IgD-negative memory B cell (primary cell): ENCODE measurements at regions not wholly inside any gene's neighbourhood (a gene's known extent, or its start where the extent isn't known, plus 50 kb on each side); places are given as distances from the start of the nearest gene placed in this dataset.
A peak's percentile ranks its signal among the peaks of the same experiment; 100 is the strongest.
"Not testable (repeated sequence)": the region's sequence is repeated elsewhere in the genome, so short reads cannot be mapped to it uniquely, and the experiment has no call there.

Experiments
- H3K27ac Mint-ChIP-seq, 3 donors: one replicate each; pipeline ENCODE4 v1.8.0; 2020 to 2022; ENCODE audit warnings: mild to moderate bottlenecking in 3 of 3, mixed read lengths in 3 of 3, moderate library complexity in 1 of 3
- H3K27me3 Mint-ChIP-seq: one replicate; pipeline ENCODE4 v1.8.0; 2021; ENCODE audit warnings: mixed read lengths
- H3K36me3 Mint-ChIP-seq: one replicate; pipeline ENCODE4 v1.8.0; 2020; ENCODE audit warnings: mild to moderate bottlenecking, mixed read lengths
- H3K4me1 Mint-ChIP-seq, 3 donors: one replicate each; pipeline ENCODE4 v1.8.0; 2020 to 2022; ENCODE audit warnings: mixed read lengths in 3 of 3, mild to moderate bottlenecking in 1 of 3
- H3K4me3 Mint-ChIP-seq, 4 donors: one replicate each; pipeline ENCODE4 v1.8.0; 2020 to 2022; ENCODE audit warnings: mild to moderate bottlenecking in 4 of 4, mixed read lengths in 4 of 4, moderate library complexity in 3 of 4
- H3K9me3 Mint-ChIP-seq, 3 donors: one replicate each; pipeline ENCODE4 v1.8.0; 2020 to 2021; ENCODE audit warnings: mixed read lengths in 3 of 3, mild to moderate bottlenecking in 1 of 3

GRCh38 chr5:35561396-35561795, 56.3 kb upstream of the SPEF2 start:
- H3K36me3 Mint-ChIP-seq: no peaks in the 10 kb centered on the region
- no peak overlapping the region for H3K27ac Mint-ChIP-seq
- H3K4me1 Mint-ChIP-seq: no peaks in the 10 kb centered on the region
- no peaks in the 10 kb centered on the region for H3K27me3 Mint-ChIP-seq
- no peak overlapping the region for H3K4me3 Mint-ChIP-seq
- peaks cover 20 to 34% (median 26%) of the 10 kb centered on the region in 3 donors for H3K9me3 Mint-ChIP-seq

GRCh38 chr5:35557748-35558147, 59.9 kb upstream of the SPEF2 start:
- peaks cover 17 to 31% (median 23%) of the 10 kb centered on the region in 3 donors for H3K9me3 Mint-ChIP-seq
- no peak overlapping the region for H3K27ac Mint-ChIP-seq
- H3K36me3 Mint-ChIP-seq: no peaks in the 10 kb centered on the region
- H3K4me1 Mint-ChIP-seq: no peaks in the 10 kb centered on the region
- no peaks in the 10 kb centered on the region for H3K27me3 Mint-ChIP-seq
- H3K4me3 Mint-ChIP-seq: no peak overlapping the region

GRCh38 chr5:35557199-35557598, 60.5 kb upstream of the SPEF2 start:
- no peaks in the 10 kb centered on the region for H3K4me1 Mint-ChIP-seq
- H3K9me3 Mint-ChIP-seq: peaks cover 15 to 25% (median 21%) of the 10 kb centered on the region in 3 donors
- H3K36me3 Mint-ChIP-seq: no peaks in the 10 kb centered on the region
- no peaks in the 10 kb centered on the region for H3K27me3 Mint-ChIP-seq
- H3K4me3 Mint-ChIP-seq: peak overlapping the region in 1 of 4 donors; percentile 23
- no peak overlapping the region for H3K27ac Mint-ChIP-seq

- Mint-ChIP-seq H3K27me3 (no peaks in the 10 kb centered on the region), H3K4me3 (no peak overlapping the region), H3K4me1 (no peaks in the 10 kb centered on the region), H3K9me3 (peaks cover 7 to 19% (median 15%) of the 10 kb centered on the region in 3 donors), H3K27ac (no peak overlapping the region), H3K36me3 (no peaks in the 10 kb centered on the region)
Observed at GRCh38 chr5:35554016-35554415, 63.6 kb upstream of the SPEF2 start.

- H3K27me3 Mint-ChIP-seq: no peaks in the 10 kb centered on the region
- H3K9me3 Mint-ChIP-seq: peaks cover 0 to 9% (median 0%) of the 10 kb centered on the region in 3 donors
- H3K36me3 Mint-ChIP-seq: no peaks in the 10 kb centered on the region
- no peak overlapping the region for H3K27ac Mint-ChIP-seq
- no peak overlapping the region for H3K4me3 Mint-ChIP-seq
- H3K4me1 Mint-ChIP-seq: no peaks in the 10 kb centered on the region
Observed at GRCh38 chr5:35545190-35545589, 72.5 kb upstream of the SPEF2 start.

- no peaks in the 10 kb centered on the region for H3K27me3 Mint-ChIP-seq
- no peak overlapping the region for H3K4me3 Mint-ChIP-seq
- H3K27ac Mint-ChIP-seq: no peak overlapping the region
- no peaks in the 10 kb centered on the region for H3K4me1 Mint-ChIP-seq
- peaks cover 0 to 9% (median 0%) of the 10 kb centered on the region in 3 donors for H3K9me3 Mint-ChIP-seq
- H3K36me3 Mint-ChIP-seq: no peaks in the 10 kb centered on the region
Observed at GRCh38 chr5:35543408-35543807, 74.3 kb upstream of the SPEF2 start.

GRCh38 chr5:35540002-35540401, 77.7 kb upstream of the SPEF2 start:
- Mint-ChIP-seq H3K36me3 (no peaks in the 10 kb centered on the region), H3K27me3 (no peaks in the 10 kb centered on the region), H3K4me1 (no peaks in the 10 kb centered on the region), H3K9me3 (peaks cover 0 to 9% (median 2%) of the 10 kb centered on the region in 3 donors), H3K27ac (no peak overlapping the region), H3K4me3 (no peak overlapping the region)

- Mint-ChIP-seq H3K4me3 (no peak overlapping the region), H3K27me3 (no peaks in the 10 kb centered on the region), H3K4me1 (no peaks in the 10 kb centered on the region)
Observed at GRCh38 chr5:35538198-35538931, 79.3 kb upstream of the SPEF2 start.

GRCh38 chr5:35533156-35533555, 84.5 kb upstream of the SPEF2 start:
- Mint-ChIP-seq H3K4me1 (no peaks in the 10 kb centered on the region), H3K4me3 (no peak overlapping the region), H3K9me3 (peaks cover 0 to 3% (median 2%) of the 10 kb centered on the region in 3 donors), H3K27ac (no peak overlapping the region), H3K27me3 (no peaks in the 10 kb centered on the region), H3K36me3 (no peaks in the 10 kb centered on the region)

More at GRCh38 chr5:35538198-35538931, 79.3 kb upstream of the SPEF2 start:
- Mint-ChIP-seq H3K9me3 (peaks cover 0 to 9% (median 2%) of the 10 kb centered on the region in 3 donors), H3K27ac (no peak overlapping the region), H3K36me3 (no peaks in the 10 kb centered on the region)

- H3K27ac Mint-ChIP-seq, H3K36me3 Mint-ChIP-seq, H3K4me3 Mint-ChIP-seq, H3K27me3 Mint-ChIP-seq, H3K4me1 Mint-ChIP-seq, H3K9me3 Mint-ChIP-seq: not testable (repeated sequence)
Observed at GRCh38 chr5:35531553-35531952, 86.1 kb upstream of the SPEF2 start.

GRCh38 chr5:35518104-35518503, 99.6 kb upstream of the SPEF2 start:
- no peaks in the 10 kb centered on the region for H3K4me1 Mint-ChIP-seq
- H3K4me3 Mint-ChIP-seq: no peak overlapping the region
- H3K27ac Mint-ChIP-seq: no peak overlapping the region
- no peaks in the 10 kb centered on the region for H3K36me3 Mint-ChIP-seq
- no peaks in the 10 kb centered on the region for H3K27me3 Mint-ChIP-seq
- peaks cover 3 to 6% (median 4%) of the 10 kb centered on the region in 3 donors for H3K9me3 Mint-ChIP-seq

- H3K27ac Mint-ChIP-seq: no peak overlapping the region
- no peaks in the 10 kb centered on the region for H3K36me3 Mint-ChIP-seq
- no peaks in the 10 kb centered on the region for H3K27me3 Mint-ChIP-seq
- peaks cover 3 to 5% (median 4%) of the 10 kb centered on the region in 3 donors for H3K9me3 Mint-ChIP-seq
- no peak overlapping the region for H3K4me3 Mint-ChIP-seq
- no peaks in the 10 kb centered on the region for H3K4me1 Mint-ChIP-seq
Observed at GRCh38 chr5:35516271-35516670, 101.4 kb upstream of the SPEF2 start.

- H3K4me3 Mint-ChIP-seq: no peak overlapping the region
- H3K36me3 Mint-ChIP-seq: no peaks in the 10 kb centered on the region
- peaks cover 2% of the 10 kb centered on the region for H3K27me3 Mint-ChIP-seq
- peaks cover 3 to 10% (median 4%) of the 10 kb centered on the region in 3 donors for H3K9me3 Mint-ChIP-seq
- H3K4me1 Mint-ChIP-seq: no peaks in the 10 kb centered on the region
- H3K27ac Mint-ChIP-seq: no peak overlapping the region
Observed at GRCh38 chr5:35513612-35514011, 104.1 kb upstream of the SPEF2 start.

GRCh38 chr5:35502206-35502605, 115.5 kb upstream of the SPEF2 start:
- Mint-ChIP-seq H3K27me3 (no peaks in the 10 kb centered on the region), H3K27ac (no peak overlapping the region), H3K4me3 (no peak overlapping the region), H3K9me3 (peaks cover 0 to 20% (median 9%) of the 10 kb centered on the region in 3 donors), H3K4me1 (no peaks in the 10 kb centered on the region), H3K36me3 (no peaks in the 10 kb centered on the region)

GRCh38 chr5:35488791-35489190, 128.9 kb upstream of the SPEF2 start:
- Mint-ChIP-seq H3K27me3 (no peaks in the 10 kb centered on the region), H3K4me1 (no peaks in the 10 kb centered on the region), H3K9me3 (peaks cover 0 to under 1% (median 0%) of the 10 kb centered on the region in 3 donors), H3K36me3 (no peaks in the 10 kb centered on the region), H3K4me3 (no peak overlapping the region), H3K27ac (no peak overlapping the region)

GRCh38 chr5:35488055-35488454, 129.6 kb upstream of the SPEF2 start:
- H3K36me3 Mint-ChIP-seq: no peaks in the 10 kb centered on the region
- no peaks in the 10 kb centered on the region for H3K9me3 Mint-ChIP-seq
- no peaks in the 10 kb centered on the region for H3K27me3 Mint-ChIP-seq
- no peaks in the 10 kb centered on the region for H3K4me1 Mint-ChIP-seq
- H3K4me3 Mint-ChIP-seq: no peak overlapping the region
- no peak overlapping the region for H3K27ac Mint-ChIP-seq
